Stomach smooth muscle (tissue), 2 donors: ENCODE measurements at regions not wholly inside any gene's neighbourhood (a gene's known extent, or its start where the extent isn't known, plus 50 kb on each side); places are given as distances from the start of the nearest gene placed in this dataset.

Experiments used
- H3K27ac ChIP-seq: one replicate; pipeline ENCODE4 v1.7.0; 2013; ENCODE audit warnings: mild to moderate bottlenecking, low read length, inconsistent platforms
- H3K27me3 ChIP-seq, 2 donors: one replicate each; pipeline ENCODE4 v1.7.0; 2013; ENCODE audit warnings: low read length in 2 of 2; ENCODE audit not compliant: insufficient read depth in 2 of 2, control insufficient read depth in 1 of 2
- H3K36me3 ChIP-seq, 2 donors: one replicate each; pipeline ENCODE4 v1.7.0; 2013; ENCODE audit warnings: low read length in 2 of 2; ENCODE audit not compliant: control insufficient read depth in 2 of 2, insufficient read depth in 2 of 2
- H3K4me1 ChIP-seq: one replicate; pipeline ENCODE4 v1.7.0; 2013; ENCODE audit warnings: low read length; ENCODE audit not compliant: control insufficient read depth, insufficient read depth
- H3K4me3 ChIP-seq, 2 donors: one replicate each; pipeline ENCODE4 v1.7.0; 2013; ENCODE audit warnings: low read length in 2 of 2
- H3K9ac ChIP-seq, 2 donors: one replicate each; pipeline ENCODE4 v1.7.0; 2013; ENCODE audit warnings: low read length in 2 of 2, mild to moderate bottlenecking in 1 of 2
- H3K9me3 ChIP-seq, 2 donors: one replicate each; pipeline ENCODE4 v1.7.0; 2013; ENCODE audit warnings: low read length in 2 of 2; ENCODE audit not compliant: control insufficient read depth in 2 of 2
- donor health status: healthy.
- donor health status: Pancreatic carcinoma.

GRCh38 chr6:149213829-149214228 lies 103.7 kb upstream of the TAB2 start:
- no peak overlapping the region for H3K27ac ChIP-seq
- H3K9ac ChIP-seq = no peak overlapping the region
- H3K4me1 ChIP-seq = peaks cover 15% of the 10 kb centered on the region
- no peaks in the 10 kb centered on the region for H3K9me3 ChIP-seq
- H3K4me3 ChIP-seq = no peak overlapping the region
- no peaks in the 10 kb centered on the region for H3K27me3 ChIP-seq
- H3K36me3 ChIP-seq = no peaks in the 10 kb centered on the region

GRCh38 chr6:149216459-149216858 lies 101.1 kb upstream of the TAB2 start:
- Histone ChIP-seq H3K9ac (no peak overlapping the region), H3K4me1 (peaks cover 5% of the 10 kb centered on the region), H3K27ac (no peak overlapping the region)

GRCh38 chr6:149217466-149217888 lies 100.0 kb upstream of the TAB2 start:
- no peak overlapping the region for H3K27ac ChIP-seq
- H3K36me3 ChIP-seq = no peaks in the 10 kb centered on the region
- peaks cover 5% of the 10 kb centered on the region for H3K4me1 ChIP-seq

More at GRCh38 chr6:149216459-149216858, 101.1 kb upstream of the TAB2 start:
- H3K27me3 ChIP-seq = no peaks in the 10 kb centered on the region
- H3K36me3 ChIP-seq = no peaks in the 10 kb centered on the region
- H3K4me3 ChIP-seq = no peak overlapping the region
- H3K9me3 ChIP-seq = no peaks in the 10 kb centered on the region

GRCh38 chr6:149218471-149218870 lies 99.0 kb upstream of the TAB2 start:
- H3K4me3 ChIP-seq = no peak overlapping the region
- H3K9me3 ChIP-seq = no peaks in the 10 kb centered on the region
- no peaks in the 10 kb centered on the region for H3K27me3 ChIP-seq
- H3K36me3 ChIP-seq = no peaks in the 10 kb centered on the region
- H3K4me1 ChIP-seq = no peaks in the 10 kb centered on the region
- H3K27ac ChIP-seq = no peak overlapping the region
- H3K9ac ChIP-seq = no peak overlapping the region

More at GRCh38 chr6:149217466-149217888, 100.0 kb upstream of the TAB2 start:
- H3K4me3 ChIP-seq = no peak overlapping the region
- no peaks in the 10 kb centered on the region for H3K27me3 ChIP-seq
- no peak overlapping the region for H3K9ac ChIP-seq
- no peaks in the 10 kb centered on the region for H3K9me3 ChIP-seq

GRCh38 chr6:149218915-149219314 lies 98.6 kb upstream of the TAB2 start:
- H3K9ac ChIP-seq = no peak overlapping the region

GRCh38 chr6:149220882-149221773 lies 96.4 kb upstream of the TAB2 start:
- H3K9me3 ChIP-seq = no peaks in the 10 kb centered on the region
- no peaks in the 10 kb centered on the region for H3K27me3 ChIP-seq
- peaks cover 3% of the 10 kb centered on the region for H3K4me1 ChIP-seq
- H3K9ac ChIP-seq = no peak overlapping the region
- H3K36me3 ChIP-seq = no peaks in the 10 kb centered on the region
- H3K4me3 ChIP-seq = no peak overlapping the region
- H3K27ac ChIP-seq = no peak overlapping the region

More at GRCh38 chr6:149218915-149219314, 98.6 kb upstream of the TAB2 start:
- Histone ChIP-seq H3K36me3 (no peaks in the 10 kb centered on the region), H3K4me3 (no peak overlapping the region), H3K27me3 (no peaks in the 10 kb centered on the region), H3K27ac (no peak overlapping the region), H3K4me1 (no peaks in the 10 kb centered on the region), H3K9me3 (no peaks in the 10 kb centered on the region)

GRCh38 chr6:149221774-149222070 lies 95.8 kb upstream of the TAB2 start:
- H3K4me1 ChIP-seq = peaks cover 3% of the 10 kb centered on the region
- no peak overlapping the region for H3K27ac ChIP-seq
- H3K9me3 ChIP-seq = no peaks in the 10 kb centered on the region
- no peaks in the 10 kb centered on the region for H3K27me3 ChIP-seq
- no peak overlapping the region for H3K4me3 ChIP-seq
- no peaks in the 10 kb centered on the region for H3K36me3 ChIP-seq
- no peak overlapping the region for H3K9ac ChIP-seq

GRCh38 chr6:149223120-149223903 lies 94.2 kb upstream of the TAB2 start:
- peaks cover 3% of the 10 kb centered on the region for H3K4me1 ChIP-seq
- no peak overlapping the region for H3K9ac ChIP-seq
- H3K27me3 ChIP-seq = no peaks in the 10 kb centered on the region
- no peaks in the 10 kb centered on the region for H3K9me3 ChIP-seq
- H3K4me3 ChIP-seq = no peak overlapping the region
- H3K27ac ChIP-seq = no peak overlapping the region
- no peaks in the 10 kb centered on the region for H3K36me3 ChIP-seq

GRCh38 chr6:149223904-149224351 lies 93.6 kb upstream of the TAB2 start:
- Histone ChIP-seq H3K9me3 (no peaks in the 10 kb centered on the region), H3K9ac (no peak overlapping the region), H3K4me3 (no peak overlapping the region), H3K27me3 (no peaks in the 10 kb centered on the region), H3K27ac (no peak overlapping the region), H3K4me1 (peaks cover 3% of the 10 kb centered on the region), H3K36me3 (no peaks in the 10 kb centered on the region)

GRCh38 chr6:149224399-149224798 lies 93.1 kb upstream of the TAB2 start:
- H3K27me3 ChIP-seq = no peaks in the 10 kb centered on the region
- peaks cover 3% of the 10 kb centered on the region for H3K4me1 ChIP-seq
- H3K9ac ChIP-seq = no peak overlapping the region
- no peak overlapping the region for H3K4me3 ChIP-seq
- H3K36me3 ChIP-seq = no peaks in the 10 kb centered on the region
- no peak overlapping the region for H3K27ac ChIP-seq
- H3K9me3 ChIP-seq = no peaks in the 10 kb centered on the region
